Neural crest cell (in vitro differentiated cells): ENCODE measurements at regions not wholly inside any gene's neighbourhood (a gene's known extent, or its start where the extent isn't known, plus 50 kb on each side); places are given as distances from the start of the nearest gene placed in this dataset.

Experiments
- DNase-seq: peaks from one replicate; pipeline ENCODE4 v3.0.0; 2021; ENCODE audit warnings: low read depth, mixed read lengths, low spot score
- H3K27ac Mint-ChIP-seq: one replicate; pipeline ENCODE4 v1.8.0; 2021; ENCODE audit warnings: mild to moderate bottlenecking, mixed read lengths; ENCODE audit not compliant: unreplicated experiment
- H3K27me3 Mint-ChIP-seq: 2 replicates; pipeline ENCODE4 v1.8.0; 2021; ENCODE audit warnings: low read depth, mild to moderate bottlenecking, mixed read lengths
- H3K36me3 Mint-ChIP-seq: 2 replicates; pipeline ENCODE4 v1.8.0; 2021; ENCODE audit warnings: low read depth, mild to moderate bottlenecking, mixed read lengths
- H3K4me1 Mint-ChIP-seq: 2 replicates; pipeline ENCODE4 v1.8.0; 2021; ENCODE audit warnings: mixed read lengths
- H3K4me3 Mint-ChIP-seq: one replicate; pipeline ENCODE4 v1.8.0; 2021; ENCODE audit warnings: mild to moderate bottlenecking, mixed read lengths
- H3K9me3 Mint-ChIP-seq: 2 replicates; pipeline ENCODE4 v1.8.0; 2021; ENCODE audit warnings: mixed read lengths
- TF ChIP-seq, protein P1 (sequence below): fragments of 200-600 bp; sonication (generic); conservative IDR thresholded peaks from 2 replicates; pipeline ENCODE4 v1.5.0; 2021; ENCODE audit warnings: antibody characterized with exemption, mild to moderate bottlenecking

DNA sequence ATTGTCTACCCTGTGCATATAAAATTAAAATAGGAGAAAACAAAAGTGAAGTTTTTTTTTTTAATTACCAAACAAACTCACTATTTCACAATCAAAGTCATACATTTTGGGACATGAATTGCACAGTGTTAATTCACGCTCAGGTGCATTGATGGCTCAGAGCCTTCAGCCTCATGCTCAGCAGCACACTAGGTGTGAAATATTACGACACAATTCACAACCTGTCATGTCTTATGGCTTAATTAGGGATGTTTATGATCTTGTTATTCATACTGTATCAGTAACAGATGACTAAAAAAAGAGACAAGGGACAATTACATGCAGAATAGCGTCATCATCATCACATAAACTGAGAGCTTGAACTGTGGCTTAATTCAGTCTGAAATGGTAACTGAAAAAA lies 2005.5 kb upstream of the PCDH20 start:
- peaks cover 9% of the 10 kb centered on the region for H3K9me3 Mint-ChIP-seq
- no peaks in the 10 kb centered on the region for H3K27me3 Mint-ChIP-seq
- H3K4me3 Mint-ChIP-seq = no peak overlapping the region
- H3K27ac Mint-ChIP-seq = no peak overlapping the region
- H3K4me1 Mint-ChIP-seq = no peaks in the 10 kb centered on the region
- DNase-seq = no peak
- TF ChIP-seq, protein P1, sequence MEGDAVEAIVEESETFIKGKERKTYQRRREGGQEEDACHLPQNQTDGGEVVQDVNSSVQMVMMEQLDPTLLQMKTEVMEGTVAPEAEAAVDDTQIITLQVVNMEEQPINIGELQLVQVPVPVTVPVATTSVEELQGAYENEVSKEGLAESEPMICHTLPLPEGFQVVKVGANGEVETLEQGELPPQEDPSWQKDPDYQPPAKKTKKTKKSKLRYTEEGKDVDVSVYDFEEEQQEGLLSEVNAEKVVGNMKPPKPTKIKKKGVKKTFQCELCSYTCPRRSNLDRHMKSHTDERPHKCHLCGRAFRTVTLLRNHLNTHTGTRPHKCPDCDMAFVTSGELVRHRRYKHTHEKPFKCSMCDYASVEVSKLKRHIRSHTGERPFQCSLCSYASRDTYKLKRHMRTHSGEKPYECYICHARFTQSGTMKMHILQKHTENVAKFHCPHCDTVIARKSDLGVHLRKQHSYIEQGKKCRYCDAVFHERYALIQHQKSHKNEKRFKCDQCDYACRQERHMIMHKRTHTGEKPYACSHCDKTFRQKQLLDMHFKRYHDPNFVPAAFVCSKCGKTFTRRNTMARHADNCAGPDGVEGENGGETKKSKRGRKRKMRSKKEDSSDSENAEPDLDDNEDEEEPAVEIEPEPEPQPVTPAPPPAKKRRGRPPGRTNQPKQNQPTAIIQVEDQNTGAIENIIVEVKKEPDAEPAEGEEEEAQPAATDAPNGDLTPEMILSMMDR = no peak
- H3K36me3 Mint-ChIP-seq = peaks cover 6% of the 10 kb centered on the region

DNA sequence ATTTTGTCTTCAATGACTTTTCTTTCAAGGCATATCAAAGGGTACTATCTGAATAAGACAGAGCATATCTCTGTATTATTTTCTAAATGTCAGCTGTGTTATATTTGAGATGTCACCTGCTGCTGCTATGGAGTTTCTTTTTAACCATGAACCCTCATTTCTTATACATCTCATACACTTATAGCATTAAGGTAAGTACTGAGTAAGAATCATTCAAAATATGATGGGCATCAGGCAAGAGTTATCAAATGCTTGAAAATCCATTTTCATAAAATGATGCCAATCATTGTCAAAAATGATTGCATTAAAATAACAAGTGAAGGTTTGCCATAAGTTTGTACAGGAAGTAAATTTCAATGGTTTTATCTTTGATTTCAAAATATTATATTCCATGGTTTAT lies 2005.0 kb upstream of the PCDH20 start:
- no peak for DNase-seq
- no peaks in the 10 kb centered on the region for H3K4me1 Mint-ChIP-seq
- no peak overlapping the region for H3K4me3 Mint-ChIP-seq
- no peak overlapping the region for H3K27ac Mint-ChIP-seq
- peaks cover 6% of the 10 kb centered on the region for H3K36me3 Mint-ChIP-seq
- H3K9me3 Mint-ChIP-seq = peaks cover 10% of the 10 kb centered on the region
- TF ChIP-seq, protein P1 = no peak
- H3K27me3 Mint-ChIP-seq = no peaks in the 10 kb centered on the region

DNA sequence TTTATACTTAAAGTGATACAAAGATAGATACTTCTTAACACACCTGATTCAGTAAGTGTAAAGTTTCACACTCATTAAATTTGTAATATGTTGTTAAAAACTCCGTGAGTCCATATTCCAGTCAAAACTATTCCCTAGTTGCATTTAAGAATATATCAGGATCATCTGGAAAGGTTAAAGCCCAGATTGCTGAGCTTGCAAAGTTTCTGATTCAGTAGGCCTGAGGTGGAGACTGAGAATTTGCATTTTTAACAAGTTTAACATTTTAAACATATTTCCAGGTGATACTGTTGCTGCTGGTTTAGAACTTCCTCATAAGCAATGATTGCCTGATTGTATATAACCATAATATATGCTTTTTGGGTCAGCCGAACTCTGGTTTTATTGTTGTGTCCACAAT lies 1998.6 kb upstream of the PCDH20 start:
- TF ChIP-seq, protein P1 = no peak
- Mint-ChIP-seq H3K9me3 (peaks cover 6% of the 10 kb centered on the region), H3K4me1 (no peaks in the 10 kb centered on the region), H3K36me3 (peaks cover 9% of the 10 kb centered on the region), H3K4me3 (no peak overlapping the region), H3K27me3 (no peaks in the 10 kb centered on the region), H3K27ac (no peak overlapping the region)
- DNase-seq = no peak

DNA sequence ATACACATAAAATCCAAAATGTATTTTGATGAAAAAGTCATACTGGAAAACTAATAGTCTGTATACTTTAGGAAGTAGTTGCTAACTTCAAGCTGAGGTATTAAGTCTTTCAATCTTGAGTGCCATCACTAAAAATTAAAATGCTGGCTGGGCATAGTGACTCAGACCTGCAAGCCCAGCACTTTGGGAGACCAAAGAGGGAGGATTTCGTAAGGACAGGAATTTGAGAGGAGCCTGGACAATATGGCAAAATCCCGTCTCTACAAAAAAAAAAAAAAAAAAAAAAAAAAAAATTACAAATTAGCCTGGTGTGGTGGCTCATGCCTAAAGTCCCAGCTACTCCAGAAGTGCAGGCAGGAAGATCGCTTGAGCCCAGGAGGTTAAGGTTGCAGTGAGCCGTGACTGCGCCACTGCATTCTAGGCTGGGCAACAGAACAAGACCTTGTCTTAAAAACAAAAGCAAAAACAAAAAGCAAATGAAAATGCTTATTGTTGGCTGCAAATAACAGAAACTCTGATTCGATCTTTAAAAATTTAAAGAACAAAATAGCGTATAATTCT lies 1994.2 kb upstream of the PCDH20 start:
- Mint-ChIP-seq H3K27ac (peak overlapping the region; percentile 58), H3K36me3 (no peaks in the 10 kb centered on the region), H3K4me3 (no peak overlapping the region), H3K9me3 (no peaks in the 10 kb centered on the region), H3K27me3 (no peaks in the 10 kb centered on the region), H3K4me1 (peaks cover 7% of the 10 kb centered on the region)
- TF ChIP-seq, protein P1 = no peak
- DNase-seq = no peak

DNA sequence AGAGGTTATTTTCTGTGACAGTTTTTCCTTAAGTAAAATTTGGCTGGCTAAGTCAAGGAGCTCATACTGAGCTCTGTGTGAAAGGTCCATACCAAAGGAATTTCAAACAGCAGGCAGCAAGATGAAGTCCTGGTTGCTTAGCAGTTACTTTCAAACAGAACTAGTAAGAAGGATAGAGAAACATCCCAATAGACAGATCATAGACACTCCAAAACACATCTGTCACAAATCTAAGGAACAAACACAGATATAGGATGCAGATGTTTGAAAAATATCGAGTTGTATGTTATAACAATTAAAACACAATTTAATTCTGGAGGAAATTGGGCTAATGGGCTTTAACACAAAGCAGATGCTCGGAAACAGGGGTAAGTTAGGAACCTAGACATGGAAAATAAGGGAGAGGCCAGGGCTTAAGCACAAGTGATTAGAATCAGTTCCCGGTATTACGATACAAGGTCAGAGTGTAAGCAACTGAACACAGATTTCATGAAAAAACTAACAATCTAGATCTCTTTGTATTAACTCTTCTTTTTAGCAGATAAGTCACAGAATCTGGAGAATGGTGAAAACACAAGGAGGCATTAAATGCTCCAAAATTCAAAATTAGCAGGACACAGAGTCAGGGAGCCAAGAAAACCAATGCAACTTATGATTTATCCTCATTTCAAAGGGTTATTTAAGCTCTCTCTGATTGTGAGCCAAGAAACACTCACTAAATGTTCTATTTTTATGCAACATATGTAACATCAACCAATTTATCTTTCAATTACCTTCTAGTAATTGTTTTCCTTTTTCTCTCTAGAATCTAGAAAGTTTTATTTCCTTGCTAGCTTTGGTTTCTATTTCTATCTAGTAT lies 1992.9 kb upstream of the PCDH20 start:
- Mint-ChIP-seq H3K4me3 (no peak overlapping the region), H3K36me3 (no peaks in the 10 kb centered on the region), H3K4me1 (peaks cover 7% of the 10 kb centered on the region), H3K27ac (peak overlapping the region; percentile 47), H3K9me3 (no peaks in the 10 kb centered on the region), H3K27me3 (no peaks in the 10 kb centered on the region)
- no peak for DNase-seq
- TF ChIP-seq, protein P1 = no peak
